T-helper 1 cell treated with Interleukin-12 subunit alpha and Interleukin-12 subunit beta and Interleukin-4 antibody, amounts not matched to agents 30 μg/mL and 1 μg/mL, for 36 hours (primary cell): ENCODE measurements at regions not wholly inside any gene's neighbourhood (a gene's known extent, or its start where the extent isn't known, plus 50 kb on each side); places are given as distances from the start of the nearest gene placed in this dataset.

Experiments used
- H3K27ac Mint-ChIP-seq: one replicate; pipeline ENCODE4 v1.8.0; 2021; ENCODE audit warnings: mild to moderate bottlenecking, mixed read lengths
- H3K27me3 Mint-ChIP-seq: one replicate; pipeline ENCODE4 v1.8.0; 2021; ENCODE audit warnings: low read depth, mixed read lengths
- H3K36me3 Mint-ChIP-seq: one replicate; pipeline ENCODE4 v1.8.0; 2021; ENCODE audit warnings: low read depth, mixed read lengths
- H3K4me1 Mint-ChIP-seq: one replicate; pipeline ENCODE4 v1.8.0; 2021; ENCODE audit warnings: low read depth, mixed read lengths
- H3K4me3 Mint-ChIP-seq: one replicate; pipeline ENCODE4 v1.8.0; 2021; ENCODE audit warnings: mild to moderate bottlenecking, moderate library complexity, mixed read lengths
- H3K9me3 Mint-ChIP-seq: one replicate; pipeline ENCODE4 v1.8.0; 2021; ENCODE audit warnings: mixed read lengths

DNA sequence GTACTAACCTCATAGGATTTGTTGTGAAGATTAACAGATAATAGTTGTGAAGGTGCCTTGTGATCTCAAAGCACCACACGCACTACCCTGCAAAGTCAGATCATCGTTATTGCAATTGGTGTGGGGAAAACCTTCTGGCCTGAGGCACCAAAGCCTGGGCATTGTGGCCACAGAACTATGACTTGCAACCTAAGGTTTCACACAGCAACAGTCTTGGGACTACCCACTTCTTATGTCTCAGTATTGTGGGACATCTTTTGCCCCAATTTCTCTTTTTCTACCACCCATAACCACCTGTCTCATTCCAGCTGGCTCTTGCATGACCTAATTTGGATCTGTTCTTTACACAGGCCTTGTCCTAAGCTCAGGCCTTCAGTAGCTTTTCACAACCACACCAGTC lies 247.8 kb upstream of the NR4A3 start:
- Mint-ChIP-seq H3K27ac (no peak overlapping the region), H3K9me3 (no peaks in the 10 kb centered on the region), H3K4me3 (no peak overlapping the region), H3K4me1 (no peaks in the 10 kb centered on the region), H3K27me3 (no peaks in the 10 kb centered on the region), H3K36me3 (no peaks in the 10 kb centered on the region)

DNA sequence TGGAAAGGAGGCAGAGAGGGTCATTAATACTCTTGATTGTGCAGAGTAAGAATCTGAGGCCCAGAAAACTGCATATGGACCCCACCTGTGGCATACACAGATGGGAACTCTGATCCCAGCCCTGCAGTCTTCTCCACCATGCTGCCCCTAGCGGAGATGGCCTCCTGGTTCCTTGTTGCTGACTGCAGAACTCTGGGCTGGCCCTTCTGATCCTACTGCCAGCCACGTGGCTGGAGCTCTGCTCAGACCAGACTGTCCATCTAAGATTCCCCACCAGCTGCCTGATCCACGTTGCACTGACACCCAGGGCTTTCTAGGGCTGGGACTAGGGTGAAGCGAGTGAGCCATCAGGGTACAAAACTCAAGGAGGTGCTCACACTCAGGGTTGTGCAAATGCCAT lies 245.7 kb upstream of the NR4A3 start:
- Mint-ChIP-seq H3K4me1 (no peaks in the 10 kb centered on the region), H3K36me3 (no peaks in the 10 kb centered on the region), H3K9me3 (no peaks in the 10 kb centered on the region), H3K27ac (no peak overlapping the region), H3K27me3 (no peaks in the 10 kb centered on the region), H3K4me3 (no peak overlapping the region)

DNA sequence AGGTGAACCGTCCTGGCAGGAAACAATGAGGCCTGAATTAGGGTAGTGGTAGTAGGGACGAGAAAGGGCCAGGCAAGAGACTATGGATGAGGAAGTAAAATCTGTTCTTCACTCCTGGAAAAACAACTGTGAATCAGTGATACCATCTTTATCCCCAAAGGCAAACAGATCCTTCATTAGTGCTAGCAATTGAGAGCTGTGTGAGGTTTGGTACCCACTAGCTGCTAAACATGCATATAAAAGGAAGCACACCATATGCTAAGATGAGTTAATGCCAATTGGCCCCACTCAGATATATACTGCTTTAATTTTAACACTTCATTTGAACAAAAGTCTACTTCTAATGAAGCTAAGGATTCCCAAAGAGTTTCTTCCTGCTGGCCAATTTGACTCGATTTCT lies 244.8 kb upstream of the NR4A3 start:
- Mint-ChIP-seq H3K27me3 (no peaks in the 10 kb centered on the region), H3K4me3 (no peak overlapping the region), H3K36me3 (no peaks in the 10 kb centered on the region), H3K4me1 (no peaks in the 10 kb centered on the region), H3K9me3 (no peaks in the 10 kb centered on the region), H3K27ac (no peak overlapping the region)

- Mint-ChIP-seq H3K4me1 (no peaks in the 10 kb centered on the region), H3K9me3 (no peaks in the 10 kb centered on the region), H3K27ac (no peak overlapping the region), H3K27me3 (no peaks in the 10 kb centered on the region), H3K4me3 (no peak overlapping the region), H3K36me3 (no peaks in the 10 kb centered on the region)
Measured at GRCh38 chr9:99577351-99577750, 244.3 kb upstream of the NR4A3 start.

- Mint-ChIP-seq H3K27ac (no peak overlapping the region), H3K4me3 (no peak overlapping the region), H3K36me3 (no peaks in the 10 kb centered on the region), H3K9me3 (no peaks in the 10 kb centered on the region), H3K4me1 (no peaks in the 10 kb centered on the region), H3K27me3 (peaks cover 6% of the 10 kb centered on the region)
Measured at GRCh38 chr9:99578666-99579065, 243.0 kb upstream of the NR4A3 start.

DNA sequence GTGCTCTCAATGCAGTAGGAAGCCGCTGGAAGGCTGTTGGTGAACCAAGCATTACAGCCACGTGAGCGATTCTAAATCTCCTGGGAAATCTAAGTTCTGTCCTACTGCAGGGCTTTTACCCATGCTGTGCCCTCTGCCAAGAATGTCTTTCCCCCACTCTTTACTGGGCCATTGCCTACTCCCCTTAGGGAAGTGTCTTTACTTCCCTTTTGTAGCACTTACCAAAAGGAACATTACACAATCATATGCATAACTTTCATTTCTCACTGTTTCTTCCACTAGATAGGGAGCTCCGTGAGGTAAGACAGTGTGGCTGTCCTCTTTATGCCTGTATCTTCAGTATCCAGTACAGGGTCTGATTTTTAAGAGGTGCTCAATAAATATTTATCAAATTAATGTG lies 241.7 kb upstream of the NR4A3 start:
- Mint-ChIP-seq H3K4me1 (no peaks in the 10 kb centered on the region), H3K27me3 (peaks cover 7% of the 10 kb centered on the region), H3K9me3 (no peaks in the 10 kb centered on the region), H3K4me3 (no peak overlapping the region), H3K27ac (no peak overlapping the region), H3K36me3 (no peaks in the 10 kb centered on the region)

DNA sequence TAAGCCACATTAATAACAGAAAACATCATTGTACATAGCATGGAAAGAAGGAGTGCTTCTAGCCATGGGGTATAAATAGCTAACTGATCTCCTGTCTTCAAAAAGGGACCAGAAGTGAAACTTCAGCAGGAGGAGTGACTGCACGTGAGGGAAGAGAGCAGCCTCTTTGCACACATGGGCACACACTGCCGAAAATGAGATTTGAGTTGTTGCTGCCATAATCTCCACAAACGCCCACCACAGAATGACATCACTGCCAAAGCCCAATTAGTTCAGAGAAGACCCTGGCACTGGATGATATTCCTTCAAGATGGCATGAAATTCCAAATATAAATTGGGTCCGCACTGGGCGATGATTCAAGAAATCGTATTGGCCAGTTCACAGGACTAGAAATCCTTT lies 238.9 kb upstream of the NR4A3 start:
- Mint-ChIP-seq H3K27ac (no peak overlapping the region), H3K9me3 (no peaks in the 10 kb centered on the region), H3K36me3 (no peaks in the 10 kb centered on the region), H3K27me3 (peaks cover 16% of the 10 kb centered on the region), H3K4me1 (no peaks in the 10 kb centered on the region), H3K4me3 (no peak overlapping the region)

GRCh38 chr9:99588299-99588698 lies 233.4 kb upstream of the NR4A3 start:
- no peaks in the 10 kb centered on the region for H3K9me3 Mint-ChIP-seq
- peaks cover 30% of the 10 kb centered on the region for H3K27me3 Mint-ChIP-seq
- H3K27ac Mint-ChIP-seq, result no peak overlapping the region
- no peak overlapping the region for H3K4me3 Mint-ChIP-seq
- no peaks in the 10 kb centered on the region for H3K4me1 Mint-ChIP-seq
- no peaks in the 10 kb centered on the region for H3K36me3 Mint-ChIP-seq

DNA sequence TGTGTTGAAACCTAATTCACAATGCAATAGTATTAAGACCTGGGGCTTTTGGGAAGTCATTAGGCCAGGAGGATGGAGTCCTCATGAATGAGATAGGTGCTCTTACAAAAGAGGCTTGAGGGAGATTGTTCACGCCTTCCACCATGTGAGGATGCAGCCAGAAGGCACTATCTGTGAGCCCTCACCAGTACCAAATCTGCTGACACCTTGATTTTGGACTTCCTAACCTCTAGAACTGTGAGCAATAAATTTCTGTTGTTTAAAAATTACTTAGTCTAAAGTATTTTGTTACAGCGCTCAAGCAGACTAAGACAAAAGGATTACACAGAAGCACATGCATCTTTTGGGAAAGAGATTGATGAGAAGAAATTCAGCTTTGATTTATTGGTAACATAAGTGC lies 232.9 kb upstream of the NR4A3 start:
- Mint-ChIP-seq H3K4me3 (no peak overlapping the region), H3K27ac (no peak overlapping the region), H3K27me3 (peaks cover 25% of the 10 kb centered on the region), H3K36me3 (no peaks in the 10 kb centered on the region), H3K4me1 (no peaks in the 10 kb centered on the region), H3K9me3 (no peaks in the 10 kb centered on the region)

- Mint-ChIP-seq H3K27me3 (peaks cover 26% of the 10 kb centered on the region), H3K27ac (no peak overlapping the region), H3K4me1 (peaks cover under 1% of the 10 kb centered on the region), H3K36me3 (no peaks in the 10 kb centered on the region), H3K9me3 (no peaks in the 10 kb centered on the region), H3K4me3 (no peak overlapping the region)
Measured at GRCh38 chr9:99590410-99590809, 231.3 kb upstream of the NR4A3 start.

DNA sequence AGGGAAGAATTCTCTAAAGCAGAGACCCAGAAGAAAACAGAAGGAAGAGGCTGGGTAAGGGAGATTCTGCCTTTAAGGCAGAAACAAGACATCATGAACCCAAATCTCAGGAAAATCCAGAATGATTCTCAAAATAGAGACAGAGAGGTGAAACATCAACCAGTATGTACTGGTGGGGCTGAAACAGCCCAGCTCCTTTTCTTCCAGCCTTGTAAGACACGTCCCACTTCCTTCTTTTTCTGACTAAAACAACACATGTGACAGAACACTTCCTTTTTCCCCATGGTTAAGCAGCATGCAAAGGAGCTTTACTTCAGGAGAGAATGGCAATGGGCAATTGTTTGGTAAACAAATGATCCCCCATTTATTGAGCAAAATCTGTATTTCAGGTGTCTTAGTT lies 230.8 kb upstream of the NR4A3 start:
- Mint-ChIP-seq H3K27ac (no peak overlapping the region), H3K4me1 (peaks cover 5% of the 10 kb centered on the region), H3K9me3 (no peaks in the 10 kb centered on the region), H3K27me3 (peaks cover 27% of the 10 kb centered on the region), H3K4me3 (no peak overlapping the region), H3K36me3 (no peaks in the 10 kb centered on the region)

DNA sequence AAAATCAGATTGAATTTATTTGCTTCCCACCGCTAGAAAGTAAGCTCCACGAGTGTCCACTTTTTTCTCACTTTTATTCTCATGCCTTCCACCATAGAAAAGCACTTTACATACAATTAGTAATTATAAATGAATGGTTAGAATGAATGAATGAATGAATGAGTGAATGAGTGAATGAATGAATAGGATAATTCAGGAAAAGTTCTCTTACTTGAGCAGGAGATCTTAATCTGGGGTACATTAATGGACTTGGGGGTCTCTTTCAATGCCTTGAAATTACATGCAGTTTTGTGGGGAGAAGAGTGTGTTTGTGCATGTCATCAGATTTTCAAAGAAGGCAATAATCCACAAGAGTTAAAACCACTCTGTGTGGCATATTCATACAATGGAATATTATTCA lies 229.9 kb upstream of the NR4A3 start:
- Mint-ChIP-seq H3K4me3 (no peak overlapping the region), H3K36me3 (no peaks in the 10 kb centered on the region), H3K27me3 (peaks cover 23% of the 10 kb centered on the region), H3K4me1 (peaks cover 5% of the 10 kb centered on the region), H3K9me3 (no peaks in the 10 kb centered on the region), H3K27ac (no peak overlapping the region)

DNA sequence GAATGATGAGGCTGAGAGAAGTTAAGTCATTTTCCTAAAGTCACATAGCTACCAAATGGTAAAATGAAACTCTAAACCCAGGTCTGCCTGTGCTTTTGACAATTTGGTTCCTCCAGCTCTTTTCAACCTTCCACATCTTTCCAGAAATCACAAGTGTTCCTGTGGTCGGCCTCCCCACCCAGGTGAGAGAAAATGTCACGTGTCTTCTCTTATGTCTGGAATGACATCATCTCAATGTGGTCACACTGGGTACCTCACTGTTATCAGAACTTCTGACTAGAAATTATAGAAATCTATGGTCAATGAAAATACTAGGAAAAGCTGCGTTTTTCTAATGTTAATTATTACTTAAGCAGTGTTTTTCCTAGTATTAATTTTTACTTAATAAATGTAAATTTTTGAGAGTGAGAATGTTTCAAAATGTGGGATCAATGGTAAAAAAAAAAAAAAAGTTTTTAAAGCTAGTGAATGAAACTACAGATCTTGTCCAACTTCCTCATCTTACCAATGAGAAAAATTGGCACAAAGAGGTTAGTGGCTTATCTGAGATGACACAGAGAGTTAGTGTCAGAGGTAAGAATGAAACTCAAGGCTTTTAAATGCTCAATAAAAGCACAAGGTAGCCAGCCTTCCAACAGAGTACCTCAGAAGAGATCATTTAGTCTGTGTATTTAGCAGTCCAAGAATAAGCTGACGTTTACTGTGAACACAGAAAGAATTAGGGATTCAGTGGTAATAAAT lies 228.7 kb upstream of the NR4A3 start:
- H3K9me3 Mint-ChIP-seq, result no peaks in the 10 kb centered on the region
- no peak overlapping the region for H3K4me3 Mint-ChIP-seq

GRCh38 chr9:99593610-99594009 lies 228.1 kb upstream of the NR4A3 start:
- Mint-ChIP-seq H3K36me3 (no peaks in the 10 kb centered on the region), H3K9me3 (no peaks in the 10 kb centered on the region), H3K4me3 (no peak overlapping the region), H3K27me3 (peaks cover 27% of the 10 kb centered on the region), H3K27ac (no peak overlapping the region), H3K4me1 (peaks cover 5% of the 10 kb centered on the region)

More for the DNA sequence above, 228.7 kb upstream of the NR4A3 start:
- Mint-ChIP-seq H3K36me3 (no peaks in the 10 kb centered on the region), H3K27me3 (peaks cover 28% of the 10 kb centered on the region), H3K4me1 (peaks cover 5% of the 10 kb centered on the region), H3K27ac (no peak overlapping the region)

DNA sequence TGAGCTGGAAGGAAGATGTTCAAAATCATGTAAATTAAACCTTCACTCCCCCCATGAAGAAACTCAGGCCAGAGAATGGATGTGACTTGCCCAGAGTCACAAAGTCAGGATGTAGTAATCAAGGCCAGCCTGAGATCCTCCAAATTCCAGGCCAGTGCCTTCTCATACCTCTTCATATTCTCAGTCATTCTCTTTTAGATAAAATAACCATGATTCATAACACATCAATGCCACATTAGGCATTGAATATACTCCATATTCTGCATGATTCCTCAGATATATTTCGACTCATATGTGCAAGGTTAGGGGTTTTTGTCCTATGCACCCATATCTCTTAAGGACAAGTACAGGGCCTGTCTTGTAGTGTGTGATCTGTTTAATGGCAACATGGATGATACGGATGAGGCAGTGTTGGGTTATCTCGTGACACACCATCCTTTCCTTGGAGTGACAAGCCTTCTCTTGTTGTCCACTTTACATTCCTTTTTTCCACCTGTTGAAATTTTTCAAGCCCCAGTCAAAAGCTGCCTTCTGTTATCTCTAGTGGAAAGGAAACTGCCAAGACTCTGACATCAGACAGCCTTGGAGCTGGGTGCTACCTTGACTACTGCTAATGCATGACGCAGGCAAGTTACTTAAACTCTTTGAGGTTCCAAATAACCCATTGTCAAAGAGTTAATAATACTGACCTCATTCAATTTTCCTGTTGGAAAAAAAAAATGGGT lies 227.5 kb upstream of the NR4A3 start:
- no peak overlapping the region for H3K27ac Mint-ChIP-seq
- H3K4me1 Mint-ChIP-seq, result peaks cover 5% of the 10 kb centered on the region
- H3K4me3 Mint-ChIP-seq, result no peak overlapping the region

More for the DNA sequence above, 227.5 kb upstream of the NR4A3 start:
- peaks cover 23% of the 10 kb centered on the region for H3K27me3 Mint-ChIP-seq
- H3K9me3 Mint-ChIP-seq, result no peaks in the 10 kb centered on the region
- no peaks in the 10 kb centered on the region for H3K36me3 Mint-ChIP-seq
